Stromal cell of bone marrow (primary cell): ENCODE measurements at regions not wholly inside any gene's neighbourhood (a gene's known extent, or its start where the extent isn't known, plus 50 kb on each side); places are given as distances from the start of the nearest gene placed in this dataset.
"Not testable (repeated sequence)": the region's sequence is repeated elsewhere in the genome, so short reads cannot be mapped to it uniquely, and the experiment has no call there.

Experiments
- DNase-seq: peaks from one replicate; pipeline ENCODE4 v3.0.0-alpha.2; 2012; ENCODE audit warnings: low read depth

DNA sequence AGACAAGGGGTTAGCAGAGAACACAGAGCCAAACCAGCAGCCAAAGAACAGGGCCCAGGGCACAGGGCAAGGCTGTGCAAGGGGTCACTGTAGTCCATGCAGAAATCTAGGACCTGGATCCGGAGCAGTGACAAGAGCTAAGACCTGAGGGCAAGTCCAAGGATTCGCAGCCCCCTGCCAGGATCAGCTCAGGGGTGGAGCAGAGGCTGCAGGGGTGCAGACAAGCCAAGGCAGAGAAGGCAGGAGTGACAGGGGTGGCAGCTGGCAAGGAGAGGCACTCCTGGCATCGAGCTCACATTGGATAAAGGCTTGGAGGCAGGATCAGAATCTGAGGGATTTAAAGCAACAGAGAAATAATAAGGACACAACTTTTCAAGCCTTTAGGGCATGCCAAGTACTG lies 80.7 kb upstream of the NANOS1 start:
- no peak for DNase-seq

DNA sequence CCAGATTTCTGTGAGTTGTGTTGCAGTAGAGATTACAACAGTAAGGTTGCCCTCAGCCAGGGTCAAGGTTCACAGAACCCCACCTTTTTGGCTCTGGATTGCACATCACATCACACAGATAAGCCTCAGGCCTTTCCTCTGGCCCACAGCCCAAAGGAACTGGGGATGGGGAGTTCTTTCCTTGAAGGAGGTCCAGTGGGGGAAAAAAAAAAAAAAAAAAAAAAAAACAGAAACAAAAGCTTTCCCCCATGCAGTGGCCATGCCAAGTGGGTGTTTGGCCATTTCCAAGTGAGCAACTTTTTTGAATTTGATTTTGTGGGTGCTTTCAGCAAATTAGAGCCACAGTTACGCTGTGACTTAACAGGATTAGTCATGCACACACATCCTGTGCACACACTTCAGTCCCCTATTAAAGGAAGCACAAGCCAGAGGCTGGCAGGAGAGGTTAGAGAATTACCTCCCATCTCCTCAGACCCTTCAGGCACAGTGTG lies 79.3 kb upstream of the NANOS1 start:
- no peak for DNase-seq

DNA sequence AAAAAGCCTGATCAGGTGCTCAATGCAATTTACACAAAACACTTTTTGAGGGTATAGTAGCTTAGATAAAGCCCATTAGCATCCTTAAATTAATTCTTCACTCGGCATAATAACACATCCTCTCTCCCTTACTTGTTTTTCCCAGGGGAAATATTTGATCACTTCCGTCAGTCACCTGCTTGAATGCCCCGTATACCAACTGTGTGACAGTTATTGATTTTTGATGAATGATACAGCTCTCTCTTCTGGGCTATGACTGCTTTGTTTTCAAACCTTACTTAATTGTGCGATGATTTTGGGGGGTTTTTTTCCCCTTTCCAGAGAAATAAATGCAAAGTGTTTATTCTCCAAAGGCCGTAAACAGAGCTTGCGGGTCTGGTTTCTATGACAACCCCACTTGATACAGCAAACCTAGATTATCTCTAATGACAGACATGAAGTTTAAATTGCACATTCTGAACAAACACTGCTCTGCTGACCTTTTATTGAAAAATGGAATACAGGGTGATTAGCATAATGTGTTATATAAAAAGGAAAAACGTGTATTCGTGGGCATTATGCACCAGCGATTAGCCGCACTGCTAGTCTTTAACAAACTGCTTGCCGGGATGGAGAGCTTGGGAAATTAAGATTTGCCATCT lies 78.4 kb upstream of the NANOS1 start:
- DNase-seq: no peak

DNA sequence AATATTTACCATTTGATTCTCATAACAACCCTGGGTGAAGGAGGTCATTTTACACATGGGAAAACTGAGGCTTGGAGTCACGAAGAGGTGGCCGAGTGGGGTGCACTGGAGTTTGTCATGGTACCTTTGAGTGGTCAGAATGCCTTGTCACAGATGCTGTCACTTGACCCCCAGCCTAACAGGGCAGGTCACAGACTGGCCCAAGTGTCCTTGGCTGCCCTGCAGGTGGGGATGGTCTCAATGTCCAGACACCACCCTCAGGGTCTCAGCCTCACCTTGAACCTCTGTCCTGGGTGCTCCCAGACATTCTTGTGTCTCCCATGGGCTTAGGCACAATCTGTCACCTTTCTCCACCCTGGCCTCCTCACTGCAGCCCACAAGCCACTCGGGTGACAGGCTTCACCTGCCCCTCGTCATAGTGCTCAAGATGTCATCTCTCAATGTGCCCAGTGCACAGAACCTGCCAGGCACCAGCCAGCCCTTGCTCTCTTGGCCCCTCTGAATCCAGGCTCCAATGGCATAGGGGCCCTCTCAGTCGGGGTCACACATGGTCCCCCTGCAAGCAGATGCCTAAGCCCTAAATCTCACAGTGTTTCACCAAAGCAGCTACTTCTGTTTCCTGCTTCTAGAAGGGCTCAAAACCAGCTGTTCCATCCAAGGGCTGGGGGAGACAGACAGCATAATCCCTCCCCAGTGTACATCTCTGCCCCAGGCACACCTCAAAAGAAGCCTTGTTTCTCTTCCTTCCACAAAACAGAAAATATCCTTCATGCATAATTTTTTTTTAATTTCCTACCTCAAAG lies 76.8 kb upstream of the NANOS1 start:
- DNase-seq: no peak

DNA sequence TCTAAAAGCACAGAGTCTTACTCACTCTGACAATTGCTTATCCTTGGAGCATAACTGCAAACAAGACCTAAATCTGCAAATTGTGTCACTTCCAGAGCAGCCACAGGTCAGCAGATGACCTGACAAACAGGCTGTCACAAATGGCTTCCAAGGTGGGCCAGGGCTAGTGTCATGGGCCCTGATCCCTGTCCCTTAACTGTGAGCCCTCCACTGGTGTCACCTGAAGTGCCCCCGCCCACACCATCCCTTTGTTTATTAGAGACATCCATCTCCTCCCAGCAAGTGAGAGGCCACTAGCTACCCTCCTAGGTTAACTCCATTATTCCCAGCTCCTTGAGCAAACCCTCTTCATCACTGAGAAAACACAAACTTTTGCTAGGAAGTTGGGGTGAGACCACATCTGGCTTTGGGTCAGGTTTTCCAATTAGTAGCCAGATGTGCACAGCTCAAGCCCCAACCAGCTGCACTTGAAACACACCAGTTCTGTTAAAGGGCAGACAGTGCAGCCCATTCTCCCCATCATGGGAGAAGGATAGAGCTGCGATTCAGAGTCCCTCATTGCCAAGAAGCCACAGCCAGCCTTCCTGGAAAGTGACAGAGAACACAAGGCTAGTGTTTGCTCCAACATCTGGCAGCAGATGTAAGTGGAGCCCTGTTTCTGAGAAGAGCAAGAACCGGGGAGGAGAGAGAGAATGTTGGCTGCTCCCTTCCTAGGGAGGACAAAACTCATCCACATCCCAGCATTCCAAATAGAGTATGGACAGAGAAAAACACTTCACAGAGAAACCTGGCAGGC lies 75.7 kb upstream of the NANOS1 start:
- no peak for DNase-seq

DNA sequence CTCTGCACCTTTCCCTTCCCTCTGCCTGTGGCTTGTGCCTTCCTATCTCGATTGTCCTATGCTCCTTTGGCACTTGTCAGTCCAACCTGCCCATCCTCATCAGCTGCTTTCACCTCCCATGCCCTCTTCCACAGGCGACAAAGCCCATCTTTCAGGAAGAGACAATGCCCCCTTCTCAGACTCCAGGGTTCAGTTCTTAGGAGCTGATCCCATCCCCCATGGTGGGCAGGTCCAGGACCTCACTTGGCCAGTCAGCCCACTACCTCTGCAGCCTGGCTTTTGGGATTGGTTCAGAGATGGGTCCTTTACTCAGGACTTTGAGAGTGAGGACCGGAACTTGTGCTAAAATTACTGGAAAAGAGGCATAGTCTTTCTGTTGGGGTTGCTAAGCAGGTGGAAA lies 74.0 kb upstream of the NANOS1 start:
- DNase-seq: no peak

DNA sequence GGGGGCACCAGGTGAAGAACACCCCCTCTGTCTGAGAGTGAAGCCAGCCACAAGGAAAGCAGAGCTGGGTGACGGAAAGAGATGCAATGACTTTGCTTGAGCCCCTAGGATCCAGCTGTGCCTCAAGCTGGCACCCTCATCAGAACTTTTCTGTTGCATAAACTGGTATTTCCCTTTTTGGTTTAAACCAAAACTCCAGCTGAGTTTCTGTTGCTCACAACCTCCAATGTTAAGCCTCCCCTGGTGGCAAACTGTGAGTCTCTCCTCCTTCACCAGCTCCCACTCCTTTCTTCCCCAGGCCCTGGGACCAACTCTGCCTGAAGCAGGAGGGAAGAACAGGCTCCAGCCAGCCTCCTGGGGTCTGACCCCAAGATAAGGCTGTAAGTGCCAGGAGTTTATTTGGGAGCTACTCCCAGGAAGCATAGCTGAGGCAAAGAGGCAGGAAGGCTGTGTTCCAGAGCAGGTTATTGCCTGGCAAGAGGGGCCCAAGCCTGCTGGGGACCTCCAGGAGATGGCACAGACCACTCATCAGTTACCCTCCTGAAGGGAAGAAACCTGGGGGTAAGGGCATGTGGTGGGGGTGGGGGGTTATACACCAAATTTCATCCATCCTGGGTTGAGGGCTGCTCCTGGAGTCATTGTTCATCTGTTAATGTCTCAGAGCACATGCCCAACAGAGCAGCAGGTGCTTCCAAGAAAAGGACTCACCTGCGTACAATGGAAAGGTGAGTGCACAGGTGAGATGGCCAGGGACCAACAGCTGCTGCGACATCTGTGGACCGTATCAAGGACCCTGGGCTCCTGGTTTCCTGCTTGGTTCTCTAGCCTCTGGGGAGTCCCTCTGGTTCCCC lies 73.3 kb upstream of the NANOS1 start:
- DNase-seq: no peak

DNA sequence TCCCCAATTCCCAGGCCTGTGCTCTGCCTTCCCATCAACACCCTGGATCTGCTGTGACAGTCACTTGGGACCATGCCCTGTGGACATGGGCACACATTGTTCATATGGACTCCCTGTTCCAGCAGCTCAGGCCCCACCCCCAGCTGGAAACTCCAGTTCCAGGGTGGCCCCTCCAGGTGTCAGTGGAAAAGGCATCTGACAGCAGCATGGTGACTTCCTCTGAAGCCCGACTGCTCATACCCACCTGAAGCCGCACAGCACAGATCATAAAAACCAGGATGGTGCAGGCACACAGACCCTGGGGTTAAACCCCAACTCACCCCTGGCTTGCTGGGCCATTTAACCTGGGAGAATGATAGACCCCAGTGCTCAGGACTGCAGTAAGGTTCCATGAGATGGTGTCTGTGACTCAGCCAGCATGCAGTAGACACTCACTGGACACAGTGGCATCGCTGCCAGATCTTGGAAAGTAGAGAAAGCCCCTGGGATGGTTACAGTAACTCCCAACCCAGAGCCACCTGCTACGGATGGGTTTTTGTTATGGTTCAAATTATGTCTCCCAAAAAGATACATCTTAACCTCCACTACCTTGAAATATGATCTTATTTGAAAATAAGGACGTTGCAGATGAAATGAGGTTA lies 72.6 kb upstream of the NANOS1 start:
- no peak for DNase-seq

DNA sequence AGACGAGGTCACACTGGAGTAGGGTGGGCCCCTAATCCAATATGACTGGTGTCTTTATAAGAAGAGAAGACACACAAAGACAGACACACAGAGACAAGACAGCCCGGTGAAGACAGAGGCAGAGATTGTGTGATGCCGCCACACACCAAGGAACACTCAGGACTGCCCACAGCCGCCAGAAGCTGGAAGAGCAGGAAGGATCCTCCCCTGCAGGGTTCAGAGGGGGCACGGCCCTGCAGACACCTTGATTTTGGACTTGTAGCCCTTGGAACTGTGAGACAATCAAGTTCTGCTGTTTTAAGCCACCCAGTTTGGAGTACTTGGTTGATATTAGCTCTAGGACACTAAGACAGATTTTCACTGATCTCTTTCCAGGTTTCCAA lies 72.1 kb upstream of the NANOS1 start:
- no peak for DNase-seq

DNA sequence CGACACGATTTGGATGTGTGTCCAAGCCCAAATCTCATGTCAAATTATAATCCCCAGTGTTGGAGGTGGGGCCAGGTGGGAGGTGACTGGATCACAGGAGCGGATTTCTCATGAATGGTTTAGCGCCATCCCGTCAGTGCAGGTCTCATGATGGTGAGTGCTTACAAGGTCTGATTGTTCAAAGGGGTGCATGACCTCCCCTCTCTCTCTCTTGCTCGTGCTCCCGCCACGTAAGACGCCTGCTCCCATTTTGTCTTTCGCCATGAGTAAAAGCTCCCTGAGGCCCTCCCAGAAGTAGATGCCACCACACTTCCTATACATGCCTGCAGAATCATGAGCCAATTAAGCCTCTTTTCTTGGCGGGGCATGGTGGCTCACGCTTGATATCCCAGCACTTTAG lies 71.5 kb upstream of the NANOS1 start:
- no peak for DNase-seq

DNA sequence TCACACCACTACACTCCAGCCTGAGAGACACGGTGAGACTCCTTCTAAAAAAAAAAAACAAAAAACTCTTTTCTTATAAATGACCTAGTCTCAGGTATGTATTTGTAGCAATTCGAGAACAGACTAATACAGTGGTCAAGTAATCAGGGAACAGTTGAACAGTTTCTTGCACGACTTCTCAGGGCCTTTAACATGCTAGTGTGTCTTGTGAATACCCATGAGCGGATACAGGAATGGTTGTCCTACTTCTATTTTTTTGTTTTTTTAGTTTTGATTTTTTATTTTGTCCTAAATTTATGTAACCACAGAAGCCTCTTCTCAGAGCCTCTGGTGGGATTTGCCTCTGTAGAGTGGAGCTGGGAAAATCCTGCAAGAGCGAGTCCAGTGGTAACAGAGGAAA lies 71.0 kb upstream of the NANOS1 start:
- DNase-seq: no peak

DNA sequence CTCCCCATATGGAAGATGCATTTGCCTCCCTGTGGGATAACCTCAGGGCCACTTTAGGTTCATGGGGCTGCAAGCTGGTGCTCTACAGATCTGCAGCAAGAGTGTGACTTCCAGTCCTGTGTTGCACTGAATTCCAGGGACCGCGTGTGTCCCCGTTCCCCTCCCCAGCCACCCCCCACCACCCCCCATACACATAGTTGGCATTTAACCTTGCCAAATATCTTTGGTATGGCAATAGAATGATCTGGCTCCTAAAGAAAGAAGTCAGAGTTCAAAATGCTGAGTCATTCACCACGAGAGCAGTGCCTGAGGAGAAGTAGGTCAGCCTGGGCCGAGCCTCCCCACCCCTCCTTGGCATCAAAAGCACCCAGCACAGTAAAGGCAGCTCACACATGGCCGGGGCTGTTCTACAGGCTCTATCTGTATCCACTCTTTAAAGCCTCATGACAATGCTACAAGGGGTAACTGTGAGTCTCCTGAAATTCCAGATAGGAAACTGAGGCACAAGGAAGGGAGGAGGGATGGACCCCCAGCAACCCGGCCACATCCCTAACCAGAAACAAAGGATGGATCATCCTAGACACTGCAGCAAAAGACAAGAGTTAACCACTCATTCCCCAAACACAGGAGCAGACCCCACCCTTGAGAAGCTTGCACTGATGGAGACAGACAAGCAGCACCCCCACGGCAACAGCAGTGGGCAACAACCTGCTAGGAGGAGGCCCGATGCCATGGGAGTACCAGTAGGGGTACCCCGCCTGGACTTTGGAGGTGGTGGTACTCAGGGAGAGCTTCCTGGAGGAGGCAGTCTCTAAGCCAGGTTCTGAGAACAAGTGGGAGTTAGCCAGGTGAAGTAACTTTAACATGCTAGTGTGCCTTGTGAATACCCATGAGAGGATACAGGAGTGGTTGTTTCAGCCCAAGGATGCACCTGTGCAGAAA lies 70.3 kb upstream of the NANOS1 start:
- peak; percentile 46 for DNase-seq

DNA sequence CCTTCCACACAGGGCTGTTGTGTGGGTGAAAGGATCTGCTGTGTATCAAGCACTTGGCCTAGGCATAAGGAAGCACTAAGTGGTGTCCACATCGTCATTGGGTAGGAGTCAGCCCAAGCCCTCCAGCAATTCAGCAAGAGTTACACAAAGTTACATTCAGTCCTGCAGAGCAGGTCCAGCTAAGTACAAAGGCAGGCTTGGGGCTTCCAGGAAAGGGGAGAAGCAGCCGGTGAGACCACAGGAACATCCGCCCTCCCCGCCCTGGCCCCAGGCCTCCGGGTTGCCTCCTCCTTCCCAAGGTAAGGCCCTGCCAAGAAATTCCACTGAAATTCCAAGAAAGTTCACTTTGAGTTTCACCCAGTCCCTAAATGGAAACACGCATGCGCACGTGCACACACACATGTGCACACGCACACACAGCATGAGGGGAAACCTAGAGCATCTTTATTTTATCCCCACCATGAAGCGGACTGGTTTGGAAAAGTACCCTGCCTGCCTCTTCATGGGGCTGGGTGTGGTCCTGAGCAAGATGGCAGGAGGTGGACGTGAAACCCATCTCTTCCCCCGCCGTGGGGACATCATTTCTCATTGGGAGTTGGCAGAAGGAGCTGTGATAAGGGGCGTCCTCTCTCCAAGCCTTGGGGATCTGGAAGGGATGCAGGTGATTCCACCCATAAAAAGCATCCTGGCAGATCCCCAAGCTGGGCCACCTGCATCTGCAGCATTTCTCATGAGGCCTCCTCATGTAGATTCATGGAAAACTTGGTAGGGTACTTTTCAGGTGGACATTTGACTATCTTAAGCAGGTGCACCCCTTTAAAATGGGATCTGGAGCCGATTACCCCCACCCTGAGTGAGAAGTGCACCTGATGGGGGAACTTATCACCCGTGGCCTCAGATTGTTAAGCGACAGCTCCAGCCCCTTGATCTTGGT lies 69.1 kb upstream of the NANOS1 start:
- no peak for DNase-seq

DNA sequence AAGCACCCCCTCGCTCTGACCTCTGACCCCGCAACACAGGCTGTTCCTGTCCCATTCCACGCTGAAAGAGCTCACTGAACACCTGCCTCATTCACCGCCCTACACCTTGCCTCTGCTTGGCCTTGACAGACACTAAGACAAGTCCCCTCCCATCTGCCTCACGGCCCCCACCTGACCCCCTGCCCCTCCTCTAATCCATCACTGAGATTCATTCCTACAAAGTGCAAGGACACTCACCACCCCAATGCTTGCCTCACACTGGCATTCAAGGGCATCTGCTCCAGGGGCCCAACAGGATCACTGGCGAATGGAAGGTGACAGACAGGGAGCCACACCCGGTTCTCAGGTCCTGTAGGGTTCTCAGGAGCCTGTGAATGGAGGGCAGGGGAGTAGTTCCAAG lies 68.1 kb upstream of the NANOS1 start:
- no peak for DNase-seq

DNA sequence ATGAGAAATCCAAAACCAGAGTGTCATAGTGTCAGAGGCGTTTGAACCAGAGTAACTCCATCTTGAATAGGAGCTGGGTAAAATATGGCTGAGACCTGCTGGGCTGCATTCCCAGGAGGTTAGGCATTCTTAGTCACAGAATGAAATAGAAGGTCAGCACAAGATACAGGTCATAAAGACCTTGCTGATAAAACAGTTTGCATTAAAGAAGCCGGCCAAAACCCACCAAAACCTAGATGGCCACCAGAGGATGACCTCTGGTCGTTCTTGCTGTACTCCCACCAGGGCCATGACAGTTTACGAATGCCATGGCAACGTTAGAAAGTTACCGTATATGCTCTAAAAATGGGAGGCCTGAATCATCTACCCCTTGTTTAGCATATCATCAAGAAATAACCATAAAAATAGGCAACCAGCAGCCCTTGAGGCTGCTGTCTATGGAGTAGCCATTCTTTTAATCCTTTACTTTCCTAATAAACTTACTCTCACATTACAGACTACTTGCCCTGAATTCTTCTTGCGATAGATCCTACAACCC lies 67.1 kb upstream of the NANOS1 start:
- not testable (repeated sequence) for DNase-seq

DNA sequence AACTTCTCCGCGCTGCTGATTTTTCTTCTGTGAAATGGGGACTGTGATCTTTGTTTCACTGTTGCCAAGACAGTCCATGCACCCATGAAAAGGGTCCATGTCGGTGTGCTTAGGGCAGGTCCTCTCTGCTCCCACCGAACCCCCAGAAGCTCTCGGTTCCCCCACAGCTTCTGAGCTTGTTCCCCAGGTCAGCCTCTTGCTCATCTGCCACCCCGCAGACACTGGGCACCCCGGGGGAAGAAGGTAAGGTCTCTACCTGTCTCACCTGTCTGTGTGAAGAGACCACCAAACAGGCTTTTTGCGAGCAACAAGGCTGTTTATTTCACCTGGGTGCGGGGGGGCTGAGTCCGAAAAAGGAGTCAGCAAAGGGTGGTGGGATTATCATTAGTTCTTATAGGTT lies 66.2 kb upstream of the NANOS1 start:
- DNase-seq: no peak

DNA sequence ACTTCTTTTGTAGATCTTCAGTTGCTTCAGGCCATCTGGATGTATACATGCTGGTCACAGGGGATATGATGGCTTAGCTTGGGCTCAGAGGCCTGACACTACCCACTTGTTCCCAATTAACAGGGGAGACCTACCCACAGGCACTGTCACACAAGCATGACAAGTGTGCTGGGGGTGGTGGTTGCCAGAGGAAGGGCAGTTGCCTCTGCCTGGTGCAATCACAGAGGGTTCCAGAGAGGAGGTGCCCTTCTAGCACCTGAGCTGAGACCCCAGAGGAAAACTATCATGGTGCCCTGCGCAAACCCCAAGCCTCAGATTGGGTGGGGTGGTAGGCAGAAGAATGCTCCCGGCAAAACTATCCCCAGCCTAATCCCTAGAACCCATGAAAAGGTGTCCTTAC lies 65.6 kb upstream of the NANOS1 start:
- DNase-seq: no peak

DNA sequence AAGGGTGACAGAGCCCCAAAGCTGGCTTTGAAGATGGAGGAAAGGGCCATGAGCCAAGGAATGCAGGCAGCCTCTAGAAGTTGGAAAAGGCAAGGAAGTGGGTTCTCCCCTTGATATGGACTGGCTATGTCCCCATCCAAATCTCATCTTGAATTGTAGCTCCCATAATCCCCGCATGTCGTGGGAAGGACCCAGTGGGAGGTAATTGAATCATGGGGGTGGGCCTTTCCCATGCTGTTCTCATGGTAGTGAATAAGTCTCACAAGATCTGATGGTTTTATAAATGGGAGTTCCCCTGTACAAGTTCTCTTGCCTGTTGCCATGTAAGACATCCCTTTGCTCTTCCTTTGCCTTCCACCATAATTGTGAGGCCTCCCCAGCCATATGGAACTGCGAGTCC lies 65.0 kb upstream of the NANOS1 start:
- not testable (repeated sequence) for DNase-seq

DNA sequence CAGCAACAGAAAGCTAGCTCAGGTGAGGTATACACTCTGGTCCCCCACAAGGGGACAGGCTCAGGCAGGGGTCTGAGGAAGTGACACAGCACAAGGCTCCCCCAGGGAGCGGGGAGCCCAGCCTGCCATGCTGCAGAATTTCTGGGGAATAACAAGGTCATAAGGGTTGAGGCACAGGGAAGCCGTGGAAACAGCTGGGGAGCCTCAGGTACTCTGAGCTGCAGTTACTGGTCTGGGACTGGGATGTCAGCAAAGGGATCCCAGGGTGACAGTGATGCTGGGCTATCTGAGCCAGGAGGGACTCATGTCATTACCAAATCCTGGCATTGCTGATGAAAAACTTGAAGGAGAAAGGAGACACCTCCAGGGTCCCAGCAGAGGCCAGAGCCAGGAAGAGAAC lies 64.4 kb upstream of the NANOS1 start:
- DNase-seq: no peak
